H9 (cell line): ENCODE measurements at regions not wholly inside any gene's neighbourhood (a gene's known extent, or its start where the extent isn't known, plus 50 kb on each side); places are given as distances from the start of the nearest gene placed in this dataset.
"Not testable (repeated sequence)": the region's sequence is repeated elsewhere in the genome, so short reads cannot be mapped to it uniquely, and the experiment has no call there.

ENCODE experiments used
- DNase-seq: peaks from one replicate; pipeline ENCODE4 v3.0.0-alpha.2; 2017
- H2AFZ ChIP-seq: one replicate; pipeline ENCODE4 v1.6.1; 2013; ENCODE audit warnings: mild to moderate bottlenecking, low read length, control low read depth, moderate library complexity
- H2AK5ac ChIP-seq: 2 replicates; pipeline ENCODE4 v1.6.1; 2013; ENCODE audit warnings: low read length, control low read depth, mixed read lengths; ENCODE audit not compliant: insufficient read length
- H2BK120ac ChIP-seq: one replicate; pipeline ENCODE4 v1.6.1; 2013; ENCODE audit warnings: low read depth, mild to moderate bottlenecking, low read length, control low read depth, inconsistent platforms; ENCODE audit not compliant: poor library complexity, severe bottlenecking
- H2BK12ac ChIP-seq: 2 replicates; pipeline ENCODE4 v1.6.1; 2013; ENCODE audit warnings: low read length, control low read depth, mixed read lengths, low read depth; ENCODE audit not compliant: insufficient read length
- H2BK15ac ChIP-seq: 2 replicates; pipeline ENCODE4 v1.6.1; 2013; ENCODE audit warnings: low read depth, low read length, control low read depth
- H2BK20ac ChIP-seq: one replicate; pipeline ENCODE4 v1.6.1; 2013; ENCODE audit warnings: low read depth, mild to moderate bottlenecking, low read length, control low read depth, inconsistent platforms; ENCODE audit not compliant: poor library complexity, severe bottlenecking
- H2BK5ac ChIP-seq: 2 replicates; pipeline ENCODE4 v1.6.1; 2013; ENCODE audit warnings: low read length, control low read depth, mixed read lengths; ENCODE audit not compliant: insufficient read length
- H3K14ac ChIP-seq: 2 replicates; pipeline ENCODE4 v1.6.1; 2013; ENCODE audit warnings: low read length, control low read depth; ENCODE audit not compliant: insufficient read depth
- H3K18ac ChIP-seq: 2 replicates; pipeline ENCODE4 v1.6.1; 2013; ENCODE audit warnings: low read depth, mild to moderate bottlenecking, mixed read lengths, low read length, control low read depth; ENCODE audit not compliant: insufficient read length
- H3K23ac ChIP-seq: 2 replicates; pipeline ENCODE4 v1.6.1; 2013; ENCODE audit warnings: low read length, control low read depth, mixed read lengths, low read depth; ENCODE audit not compliant: insufficient read length
- H3K23me2 ChIP-seq: 2 replicates; pipeline ENCODE4 v1.6.1; 2013; ENCODE audit warnings: low read depth, mild to moderate bottlenecking, mixed read lengths, low read length, control low read depth; ENCODE audit not compliant: insufficient read length, poor library complexity, severe bottlenecking
- H3K27ac ChIP-seq: 2 replicates; pipeline ENCODE4 v1.5.1; 2013; ENCODE audit warnings: low read length, control low read depth, mixed read lengths, low read depth; ENCODE audit not compliant: insufficient read length
- H3K27me3 ChIP-seq: 2 replicates; pipeline ENCODE4 v1.6.1; 2013; ENCODE audit warnings: low read length, control low read depth, inconsistent platforms; ENCODE audit not compliant: insufficient read depth
- H3K4ac ChIP-seq: 2 replicates; pipeline ENCODE4 v1.6.1; 2013; ENCODE audit warnings: low read depth, mild to moderate bottlenecking, control low read depth, inconsistent platforms, low read length, moderate library complexity
- H3K4me1 ChIP-seq: 2 replicates; pipeline ENCODE4 v1.6.1; 2013; ENCODE audit warnings: low read length, control low read depth, inconsistent platforms; ENCODE audit not compliant: insufficient read depth
- H3K4me2 ChIP-seq: 2 replicates; pipeline ENCODE4 v1.6.1; 2013; ENCODE audit warnings: low read length, control low read depth, mixed read lengths; ENCODE audit not compliant: insufficient read length, insufficient read depth
- H3K56ac ChIP-seq: 2 replicates; pipeline ENCODE4 v1.6.1; 2013; ENCODE audit warnings: low read depth, mild to moderate bottlenecking, mixed read lengths, low read length, control low read depth; ENCODE audit not compliant: insufficient read length
- H3K79me1 ChIP-seq: 2 replicates; pipeline ENCODE4 v1.6.1; 2013; ENCODE audit warnings: low read depth, mild to moderate bottlenecking, moderate library complexity, low read length, control low read depth, inconsistent platforms; ENCODE audit not compliant: insufficient read depth, poor library complexity, severe bottlenecking
- H3K79me2 ChIP-seq: 2 replicates; pipeline ENCODE4 v1.6.1; 2013; ENCODE audit warnings: low read length, control low read depth, inconsistent platforms; ENCODE audit not compliant: insufficient read depth
- H3K9ac ChIP-seq: 2 replicates; pipeline ENCODE4 v1.6.1; 2013; ENCODE audit warnings: low read length, control low read depth, mixed read lengths; ENCODE audit not compliant: insufficient read length; ENCODE audit errors: extremely low read depth
- H3K9me3 ChIP-seq: one replicate; pipeline ENCODE4 v1.6.1; 2013; ENCODE audit warnings: low read depth, low read length, inconsistent platforms; ENCODE audit not compliant: control insufficient read depth
- H3T11ph ChIP-seq: one replicate; pipeline ENCODE4 v1.6.1; 2013; ENCODE audit warnings: mild to moderate bottlenecking, low read length, control low read depth, inconsistent platforms
- H4K20me1 ChIP-seq: one replicate; pipeline ENCODE4 v1.6.1; 2013; ENCODE audit not compliant: control insufficient read depth, insufficient read length, insufficient read depth
- H4K5ac ChIP-seq: 2 replicates; pipeline ENCODE4 v1.6.1; 2013; ENCODE audit warnings: low read depth, mild to moderate bottlenecking, mixed read lengths, low read length, control low read depth; ENCODE audit not compliant: insufficient read length
- H4K8ac ChIP-seq: replicated peaks from 2 replicates; pipeline ENCODE4 v1.6.1; 2013; ENCODE audit warnings: low read length, control low read depth, mixed read lengths, low read depth; ENCODE audit not compliant: insufficient read length
- H4K91ac ChIP-seq: 2 replicates; pipeline ENCODE4 v1.6.1; 2013; ENCODE audit warnings: low read depth, mild to moderate bottlenecking, moderate library complexity, mixed read lengths, low read length, control low read depth; ENCODE audit not compliant: insufficient read length
- H3K27ac Mint-ChIP-seq, 3 experiments: 2 replicates in 2 of 3; 3 replicates in 1 of 3; pipeline ENCODE4 v1.8.0; 2020 to 2021; ENCODE audit warnings: mixed read lengths in 3 of 3, mild to moderate bottlenecking in 1 of 3, moderate library complexity in 1 of 3
- H3K27me3 Mint-ChIP-seq: 2 replicates; pipeline ENCODE4 v1.8.0; 2021; ENCODE audit warnings: low read depth, mild to moderate bottlenecking, moderate library complexity, mixed read lengths
- H3K36me3 Mint-ChIP-seq, 3 experiments: 2 replicates in 2 of 3; 3 replicates in 1 of 3; pipeline ENCODE4 v1.8.0; 2020 to 2021; ENCODE audit warnings: low read depth in 3 of 3, mixed read lengths in 3 of 3; ENCODE audit not compliant: insufficient read depth in 1 of 3
- H3K4me1 Mint-ChIP-seq, 2 experiments: 2 replicates each; pipeline ENCODE4 v1.8.0; 2020; ENCODE audit warnings: mixed read lengths in 2 of 2
- H3K4me3 Mint-ChIP-seq, 2 experiments: 2 replicates in 1 of 2; 3 replicates in 1 of 2; pipeline ENCODE4 v1.8.0; 2020 to 2021; ENCODE audit warnings: mild to moderate bottlenecking in 2 of 2, mixed read lengths in 2 of 2, moderate library complexity in 1 of 2
- H3K9me3 Mint-ChIP-seq, 2 experiments: 2 replicates in 1 of 2; 3 replicates in 1 of 2; pipeline ENCODE4 v1.8.0; 2020; ENCODE audit warnings: mild to moderate bottlenecking in 2 of 2, mixed read lengths in 2 of 2, moderate library complexity in 1 of 2
- WGBS: extraction: QIAGEN DNeasy Blood & Tissue Kit; methylation state at CpG from one replicate; pipeline ENCODE4 v1.1.7; 2013; ENCODE audit warnings: missing lambda C conversion rate, low lambda C conversion rate, mixed read lengths; ENCODE audit not compliant: insufficient read length; ENCODE audit errors: extremely low coverage; 5-methylcytosine and 5-hydroxymethylcytosine counted together
- TF ChIP-seq, protein P1 (sequence below): fragments of 200-600 bp; sonication (generic); conservative IDR thresholded peaks from 3 replicates; pipeline ENCODE4 v1.8.0; 2021; ENCODE audit warnings: antibody characterized with exemption, mild to moderate bottlenecking

DNA sequence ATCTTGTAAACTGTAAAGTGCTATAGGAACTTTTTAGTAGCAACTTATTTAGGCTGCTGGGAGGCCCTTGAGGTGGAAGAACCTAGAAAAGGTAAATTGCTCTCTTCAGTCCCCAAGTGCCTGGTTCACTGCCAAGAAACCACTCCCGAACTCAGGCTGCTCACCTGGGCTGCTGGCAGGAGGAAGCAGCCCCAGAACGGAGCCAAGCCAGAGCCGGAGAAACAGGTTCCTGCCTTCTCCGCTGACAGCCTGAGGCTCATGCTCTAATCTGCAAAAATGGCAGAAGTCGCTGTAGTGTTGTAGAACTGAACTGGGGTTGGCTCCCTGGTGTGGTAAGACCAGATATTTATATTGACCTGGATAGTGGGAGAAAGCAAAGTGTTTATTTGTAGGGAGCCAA, 136.0 kb downstream of the CUL2 start:
- no peaks in the 10 kb centered on the region for H3K79me2 ChIP-seq
- no peak overlapping the region for H3K4ac ChIP-seq
- no peak overlapping the region for H3K27ac ChIP-seq
- H3K14ac ChIP-seq, result no peak overlapping the region
- no peak overlapping the region for H3K9ac ChIP-seq
- H2AK5ac ChIP-seq, result no peak overlapping the region
- H2BK5ac ChIP-seq, result no peak overlapping the region
- Mint-ChIP-seq H3K36me3 (no peaks in the 10 kb centered on the region), H3K4me3 (no peak overlapping the region), H3K9me3 (no peaks in the 10 kb centered on the region), H3K27me3 (no peaks in the 10 kb centered on the region), H3K27ac (no peak overlapping the region; a peak in 1 of 7 replicates), H3K4me1 (peaks cover 2 to 9% of the 10 kb centered on the region in 2 experiments; a peak in 1 of 4 replicates)
- no peak overlapping the region for H3K56ac ChIP-seq
- no peak overlapping the region for H4K91ac ChIP-seq
- H2BK15ac ChIP-seq, result no peak overlapping the region
- no peak overlapping the region for H2AFZ ChIP-seq
- WGBS, result no CpG with 5 or more reads among the region's 5 CpGs
- no peaks in the 10 kb centered on the region for H3K4me1 ChIP-seq
- TF ChIP-seq, protein P1, sequence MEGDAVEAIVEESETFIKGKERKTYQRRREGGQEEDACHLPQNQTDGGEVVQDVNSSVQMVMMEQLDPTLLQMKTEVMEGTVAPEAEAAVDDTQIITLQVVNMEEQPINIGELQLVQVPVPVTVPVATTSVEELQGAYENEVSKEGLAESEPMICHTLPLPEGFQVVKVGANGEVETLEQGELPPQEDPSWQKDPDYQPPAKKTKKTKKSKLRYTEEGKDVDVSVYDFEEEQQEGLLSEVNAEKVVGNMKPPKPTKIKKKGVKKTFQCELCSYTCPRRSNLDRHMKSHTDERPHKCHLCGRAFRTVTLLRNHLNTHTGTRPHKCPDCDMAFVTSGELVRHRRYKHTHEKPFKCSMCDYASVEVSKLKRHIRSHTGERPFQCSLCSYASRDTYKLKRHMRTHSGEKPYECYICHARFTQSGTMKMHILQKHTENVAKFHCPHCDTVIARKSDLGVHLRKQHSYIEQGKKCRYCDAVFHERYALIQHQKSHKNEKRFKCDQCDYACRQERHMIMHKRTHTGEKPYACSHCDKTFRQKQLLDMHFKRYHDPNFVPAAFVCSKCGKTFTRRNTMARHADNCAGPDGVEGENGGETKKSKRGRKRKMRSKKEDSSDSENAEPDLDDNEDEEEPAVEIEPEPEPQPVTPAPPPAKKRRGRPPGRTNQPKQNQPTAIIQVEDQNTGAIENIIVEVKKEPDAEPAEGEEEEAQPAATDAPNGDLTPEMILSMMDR, result no peak
- H3K23me2 ChIP-seq, result no peaks in the 10 kb centered on the region
- no peak overlapping the region for H4K5ac ChIP-seq
- H3K9me3 ChIP-seq, result no peaks in the 10 kb centered on the region
- H3K18ac ChIP-seq, result no peak overlapping the region
- H2BK12ac ChIP-seq, result no peak overlapping the region
- no peak overlapping the region for H3K23ac ChIP-seq
- no peak overlapping the region for H2BK20ac ChIP-seq
- no peak overlapping the region for H4K8ac ChIP-seq
- no peak overlapping the region for H3K4me2 ChIP-seq
- no peaks in the 10 kb centered on the region for H4K20me1 ChIP-seq
- DNase-seq, result no peak
- no peak overlapping the region for H2BK120ac ChIP-seq
- no peak overlapping the region for H3T11ph ChIP-seq
- H3K79me1 ChIP-seq, result no peaks in the 10 kb centered on the region
- no peaks in the 10 kb centered on the region for H3K27me3 ChIP-seq

DNA sequence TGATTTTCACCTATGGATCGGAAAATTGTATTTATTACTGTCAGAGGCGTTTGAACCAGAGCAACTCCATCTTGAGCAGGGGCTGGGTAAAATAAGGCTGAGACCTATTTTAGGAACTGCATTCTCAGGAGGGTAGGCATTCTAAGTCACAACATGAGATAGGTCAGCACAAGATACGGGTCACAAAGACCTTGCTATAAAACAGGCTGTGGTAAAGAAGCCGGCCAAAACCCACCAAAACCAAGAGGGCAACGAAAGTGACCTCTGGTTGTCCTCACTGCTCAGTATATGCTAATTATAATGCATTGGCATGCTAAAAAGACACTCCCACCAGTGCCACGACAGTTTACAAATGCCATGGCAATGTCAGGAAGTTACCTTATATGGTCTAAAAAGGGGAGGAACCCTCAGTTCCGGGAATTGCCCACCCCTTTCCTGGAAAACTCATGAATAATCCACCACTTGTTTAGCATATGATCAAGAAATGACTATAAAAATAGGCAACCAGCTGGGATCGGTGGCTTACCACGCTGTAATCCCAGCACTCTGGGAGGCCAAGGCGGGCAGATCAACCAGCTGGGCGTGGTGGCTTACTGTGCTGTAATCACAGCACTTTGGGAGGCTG, 136.3 kb upstream of the PARD3 start:
- not testable (repeated sequence) for H3K79me2 ChIP-seq, H2BK5ac ChIP-seq, H2BK12ac ChIP-seq, H3K79me1 ChIP-seq, H3K4me1 Mint-ChIP-seq, H2BK15ac ChIP-seq, H4K20me1 ChIP-seq, H3K4me2 ChIP-seq, H2BK120ac ChIP-seq, DNase-seq, H3K9me3 Mint-ChIP-seq, H3K27me3 ChIP-seq, H3K18ac ChIP-seq, H3K9me3 ChIP-seq, H3K4me1 ChIP-seq, H4K8ac ChIP-seq, H3K9ac ChIP-seq, H2AK5ac ChIP-seq, H3K14ac ChIP-seq, H3K4ac ChIP-seq, H3K27ac ChIP-seq, H3K27me3 Mint-ChIP-seq, H2AFZ ChIP-seq, H3T11ph ChIP-seq, H3K36me3 Mint-ChIP-seq, H4K5ac ChIP-seq, H3K23me2 ChIP-seq, H4K91ac ChIP-seq, H2BK20ac ChIP-seq, H3K56ac ChIP-seq, H3K4me3 Mint-ChIP-seq, H3K23ac ChIP-seq
- H3K27ac Mint-ChIP-seq, result peak overlapping the region in 1 of 3 experiments; percentile 90; a peak in 1 of 7 replicates
- no CpG with 5 or more reads among the region's 11 CpGs for WGBS
